NK-92 treated with Interleukin-12 subunit alpha and Interleukin-12 subunit beta, amount 100 ng/mL, for 24 hours (cell line): ENCODE measurements at regions not wholly inside any gene's neighbourhood (a gene's known extent, or its start where the extent isn't known, plus 50 kb on each side); places are given as distances from the start of the nearest gene placed in this dataset.
"Not testable (repeated sequence)": the region's sequence is repeated elsewhere in the genome, so short reads cannot be mapped to it uniquely, and the experiment has no call there.

ENCODE experiments used
- DNase-seq: peaks from one replicate; lab custom pipeline; 2025; lab: John Stamatoyannopoulos, UW

GRCh38 chr2:149800624-149801542, 213.3 kb upstream of the MMADHC start:
- DNase-seq, result no peak

GRCh38 chr2:149799013-149799705, 211.6 kb upstream of the MMADHC start:
- DNase-seq, result no peak

GRCh38 chr2:149797030-149797429, 209.5 kb upstream of the MMADHC start:
- DNase-seq, result no peak

GRCh38 chr2:149789549-149789948, 202.0 kb upstream of the MMADHC start:
- no peak for DNase-seq

- no peak for DNase-seq
Measured at GRCh38 chr2:149787206-149787605, 199.6 kb upstream of the MMADHC start.

- DNase-seq, result no peak
Measured at GRCh38 chr2:149783284-149783683, 195.7 kb upstream of the MMADHC start.

GRCh38 chr2:149782572-149782971, 195.0 kb upstream of the MMADHC start:
- no peak for DNase-seq

GRCh38 chr2:149781263-149781808, 193.8 kb upstream of the MMADHC start:
- no peak for DNase-seq

GRCh38 chr2:149773006-149773405, 185.4 kb upstream of the MMADHC start:
- DNase-seq, result no peak

- DNase-seq, result no peak
Measured at GRCh38 chr2:149768320-149768799, 180.8 kb upstream of the MMADHC start.

GRCh38 chr2:149767516-149767974, 180.0 kb upstream of the MMADHC start:
- no peak for DNase-seq

GRCh38 chr2:149766339-149766738, 178.8 kb upstream of the MMADHC start:
- no peak for DNase-seq

- no peak for DNase-seq
Measured at GRCh38 chr2:149765636-149766035, 178.1 kb upstream of the MMADHC start.

- DNase-seq, result no peak
Measured at GRCh38 chr2:149765003-149765402, 177.4 kb upstream of the MMADHC start.

GRCh38 chr2:149763358-149763757, 175.8 kb upstream of the MMADHC start:
- no peak for DNase-seq

GRCh38 chr2:149761611-149762010, 174.0 kb upstream of the MMADHC start:
- no peak for DNase-seq

- not testable (repeated sequence) for DNase-seq
Measured at GRCh38 chr2:149759382-149759781, 171.8 kb upstream of the MMADHC start.

- not testable (repeated sequence) for DNase-seq
Measured at GRCh38 chr2:149754722-149755121, 167.1 kb upstream of the MMADHC start.

GRCh38 chr2:149747456-149747855, 159.9 kb upstream of the MMADHC start:
- DNase-seq, result no peak

GRCh38 chr2:149745396-149746230, 158.0 kb upstream of the MMADHC start:
- DNase-seq, result no peak

GRCh38 chr2:149744865-149745264, 157.3 kb upstream of the MMADHC start:
- DNase-seq, result no peak
